OCI-LY1 (cell line): ENCODE measurements at regions not wholly inside any gene's neighbourhood (a gene's known extent, or its start where the extent isn't known, plus 50 kb on each side); places are given as distances from the start of the nearest gene placed in this dataset.
A peak's percentile ranks its signal among the peaks of the same experiment; 100 is the strongest.

Experiments
- H2AFZ ChIP-seq: fragments of 200-600 bp; sonication (generic), shearing (Covaris generic); 2 replicates; pipeline ENCODE4 v1.6.0; 2014; ENCODE audit warnings: antibody characterized with exemption, mild to moderate bottlenecking, low read length
- H3F3A ChIP-seq: fragments of 200-600 bp; sonication (generic), shearing (Covaris generic); 2 replicates; pipeline ENCODE4 v1.6.0; 2014; ENCODE audit warnings: mild to moderate bottlenecking, antibody characterized with exemption, low read length, moderate library complexity; ENCODE audit not compliant: insufficient read depth
- H3K27ac ChIP-seq: fragments of 200-600 bp; sonication (generic); 2 replicates; pipeline ENCODE4 v1.5.1; 2014; ENCODE audit warnings: low read length, mixed run types, mild to moderate bottlenecking, low read depth; ENCODE audit not compliant: poor library complexity, severe bottlenecking
- H3K27me3 ChIP-seq: fragments of 200-600 bp; sonication (generic); 2 replicates; pipeline ENCODE4 v1.6.0; 2014; ENCODE audit warnings: antibody characterized with exemption, mild to moderate bottlenecking, low read length, moderate library complexity; ENCODE audit not compliant: insufficient read depth
- H3K36me3 ChIP-seq: fragments of 200-600 bp; sonication (generic); 2 replicates; pipeline ENCODE4 v1.6.1; 2014; ENCODE audit warnings: mild to moderate bottlenecking, antibody characterized with exemption, low read length, moderate library complexity, mixed read lengths; ENCODE audit not compliant: insufficient read depth
- H3K4me1 ChIP-seq: fragments of 200-600 bp; sonication (generic); 2 replicates; pipeline ENCODE4 v1.5.1; 2014; ENCODE audit warnings: mild to moderate bottlenecking, low read length, moderate library complexity; ENCODE audit not compliant: insufficient read depth, severe bottlenecking
- H3K4me2 ChIP-seq: fragments of 200-600 bp; sonication (generic), shearing (Covaris generic); 2 replicates; pipeline ENCODE4 v1.6.1; 2014; ENCODE audit warnings: low read length
- H3K4me3 ChIP-seq: fragments of 200-600 bp; sonication (generic); 2 replicates; pipeline ENCODE4 v1.5.1; 2014; ENCODE audit warnings: low read length, low read depth, mild to moderate bottlenecking, mixed read lengths; ENCODE audit not compliant: poor library complexity, severe bottlenecking
- H3K79me2 ChIP-seq: fragments of 200-600 bp; shearing (Covaris generic); 2 replicates; pipeline ENCODE4 v1.6.1; 2016; ENCODE audit warnings: mixed run types, low read length, mixed read lengths; ENCODE audit not compliant: insufficient read depth
- H3K9ac ChIP-seq: fragments of 200-600 bp; sonication (generic), shearing (Covaris generic); 2 replicates; pipeline ENCODE4 v1.6.1; 2014; ENCODE audit warnings: mild to moderate bottlenecking, low read length, mixed read lengths
- H3K9me2 ChIP-seq: fragments of 200-600 bp; sonication (generic), shearing (Covaris generic); 2 replicates; pipeline ENCODE4 v1.6.1; 2014; ENCODE audit warnings: low read depth, mild to moderate bottlenecking, low read length, mixed read lengths
- H3K9me3 ChIP-seq: fragments of 200-600 bp; shearing (Covaris generic); 2 replicates; pipeline ENCODE4 v1.6.1; 2014; ENCODE audit warnings: low read length, mixed read lengths
- H4K20me1 ChIP-seq: fragments of 200-600 bp; sonication (generic), shearing (Covaris generic); 2 replicates; pipeline ENCODE4 v1.6.0; 2016; ENCODE audit warnings: mild to moderate bottlenecking, low read length; ENCODE audit not compliant: insufficient read depth
- EZH2 ChIP-seq: fragments of 200-600 bp; sonication (generic), shearing (Covaris generic); IDR thresholded peaks from 2 replicates; pipeline ENCODE4 v1.8.0; 2017; ENCODE audit warnings: borderline replicate concordance, mixed run types, mild to moderate bottlenecking, antibody characterized with exemption, low read length, moderate library complexity, mixed read lengths
- TF ChIP-seq, protein P1 (sequence below): fragments of 200-600 bp; sonication (generic), shearing (Covaris generic); IDR thresholded peaks from 2 replicates; pipeline ENCODE4 v1.5.1; 2017; ENCODE audit warnings: mild to moderate bottlenecking, antibody characterized with exemption, low read length, moderate library complexity, mixed read lengths

DNA sequence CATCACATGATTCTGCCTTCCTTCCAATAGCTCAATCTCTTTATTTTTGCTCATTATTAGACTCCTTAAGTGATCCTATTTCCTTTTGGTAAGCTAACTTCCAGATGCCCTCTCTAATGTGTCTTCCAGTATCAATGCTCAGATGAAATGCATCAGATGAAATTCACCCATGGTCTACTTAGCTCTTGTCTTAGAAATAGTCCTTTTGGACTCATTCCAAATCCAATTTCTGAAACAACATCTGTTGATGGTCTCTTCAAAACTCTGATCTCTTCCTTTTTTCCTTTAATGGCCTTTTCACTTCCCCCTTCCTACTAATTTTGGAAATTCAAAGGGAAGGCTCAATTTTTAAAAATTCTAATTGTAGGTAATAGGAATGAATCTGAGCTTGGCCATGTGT, 81.1 kb upstream of the GREM2 start:
- Histone ChIP-seq H3K9ac (no peak overlapping the region), H3K27ac (no peak overlapping the region), H3K4me1 (no peaks in the 10 kb centered on the region), H3K9me2 (no peaks in the 10 kb centered on the region), H3K79me2 (no peaks in the 10 kb centered on the region), H3K36me3 (no peaks in the 10 kb centered on the region), H2AFZ (no peak overlapping the region), H3K9me3 (no peaks in the 10 kb centered on the region), H3K4me3 (no peak overlapping the region), H3K27me3 (no peaks in the 10 kb centered on the region), H3F3A (no peaks in the 10 kb centered on the region), H3K4me2 (no peak overlapping the region), H4K20me1 (no peaks in the 10 kb centered on the region)
- TF ChIP-seq EZH2 = no peak
- TF ChIP-seq, protein P1, sequence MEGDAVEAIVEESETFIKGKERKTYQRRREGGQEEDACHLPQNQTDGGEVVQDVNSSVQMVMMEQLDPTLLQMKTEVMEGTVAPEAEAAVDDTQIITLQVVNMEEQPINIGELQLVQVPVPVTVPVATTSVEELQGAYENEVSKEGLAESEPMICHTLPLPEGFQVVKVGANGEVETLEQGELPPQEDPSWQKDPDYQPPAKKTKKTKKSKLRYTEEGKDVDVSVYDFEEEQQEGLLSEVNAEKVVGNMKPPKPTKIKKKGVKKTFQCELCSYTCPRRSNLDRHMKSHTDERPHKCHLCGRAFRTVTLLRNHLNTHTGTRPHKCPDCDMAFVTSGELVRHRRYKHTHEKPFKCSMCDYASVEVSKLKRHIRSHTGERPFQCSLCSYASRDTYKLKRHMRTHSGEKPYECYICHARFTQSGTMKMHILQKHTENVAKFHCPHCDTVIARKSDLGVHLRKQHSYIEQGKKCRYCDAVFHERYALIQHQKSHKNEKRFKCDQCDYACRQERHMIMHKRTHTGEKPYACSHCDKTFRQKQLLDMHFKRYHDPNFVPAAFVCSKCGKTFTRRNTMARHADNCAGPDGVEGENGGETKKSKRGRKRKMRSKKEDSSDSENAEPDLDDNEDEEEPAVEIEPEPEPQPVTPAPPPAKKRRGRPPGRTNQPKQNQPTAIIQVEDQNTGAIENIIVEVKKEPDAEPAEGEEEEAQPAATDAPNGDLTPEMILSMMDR = no peak

DNA sequence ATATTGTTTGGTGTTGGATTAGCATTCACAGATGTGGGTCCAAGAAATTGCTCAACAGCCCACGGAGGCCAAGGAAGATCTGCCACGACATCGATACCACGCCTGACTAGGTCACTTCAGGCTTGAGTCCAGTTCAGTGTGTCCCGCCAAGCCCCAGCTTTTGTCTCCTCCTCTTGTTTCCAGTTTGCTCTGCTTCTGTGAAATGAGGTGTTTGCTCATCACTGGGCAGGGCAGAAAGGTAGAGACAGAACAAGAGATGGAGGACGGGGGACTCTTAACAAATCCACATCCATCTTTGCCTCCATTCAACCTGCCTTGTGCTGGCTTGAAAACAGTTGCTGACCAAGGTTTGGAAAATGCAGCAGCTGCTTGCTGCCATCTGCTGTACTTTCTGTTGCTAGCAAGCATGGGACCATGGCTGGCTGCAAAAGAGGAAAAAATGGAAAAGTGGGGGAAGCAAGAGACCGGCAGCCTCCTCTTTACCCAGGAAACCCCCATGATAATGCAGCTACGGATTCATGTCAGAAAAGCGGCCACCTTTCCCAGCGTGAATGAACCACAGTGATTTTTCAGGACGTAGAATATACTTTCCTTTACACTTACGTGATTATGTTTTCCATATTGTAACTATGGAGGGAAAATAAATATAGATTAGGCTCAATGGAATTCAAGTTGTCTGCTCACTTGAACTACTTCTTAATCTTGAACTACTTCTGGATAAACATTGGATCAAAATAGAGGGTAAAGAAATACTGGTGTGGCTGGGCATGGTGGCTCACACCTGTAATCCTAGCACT, 80.2 kb upstream of the GREM2 start:
- no peaks in the 10 kb centered on the region for H3K27me3 ChIP-seq
- no peak overlapping the region for H3K9ac ChIP-seq
- no peak overlapping the region for H2AFZ ChIP-seq
- no peaks in the 10 kb centered on the region for H3K79me2 ChIP-seq
- no peak overlapping the region for H3K4me2 ChIP-seq
- H3K4me3 ChIP-seq = no peak overlapping the region
- no peaks in the 10 kb centered on the region for H3F3A ChIP-seq
- no peak for TF ChIP-seq EZH2
- TF ChIP-seq, protein P1 = peak; percentile 18; the same call in 1 of the 2 replicates
- H3K27ac ChIP-seq = no peak overlapping the region
- no peaks in the 10 kb centered on the region for H4K20me1 ChIP-seq
- no peaks in the 10 kb centered on the region for H3K4me1 ChIP-seq
- no peaks in the 10 kb centered on the region for H3K9me2 ChIP-seq
- H3K9me3 ChIP-seq = no peaks in the 10 kb centered on the region
- H3K36me3 ChIP-seq = no peaks in the 10 kb centered on the region

DNA sequence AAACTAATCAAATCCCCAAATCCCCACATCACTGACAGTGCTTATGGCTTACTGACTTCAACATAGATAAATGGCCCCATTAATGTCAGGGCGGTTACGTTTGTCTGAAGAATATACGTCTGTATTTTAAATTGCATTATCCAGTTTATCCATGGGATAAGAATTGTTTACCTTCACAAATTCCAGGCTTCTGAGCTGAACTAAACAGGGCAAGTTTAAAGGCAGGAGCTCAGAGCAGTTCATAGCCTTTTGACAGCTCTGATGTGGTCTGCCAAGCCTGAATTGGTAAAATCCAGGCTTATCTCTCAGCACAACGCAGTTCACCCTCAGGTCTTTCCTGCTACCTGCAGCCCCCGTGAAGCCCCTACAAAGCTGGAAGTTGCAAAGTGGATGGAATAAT, 79.5 kb upstream of the GREM2 start:
- Histone ChIP-seq H4K20me1 (no peaks in the 10 kb centered on the region), H3K9ac (no peak overlapping the region), H3K4me1 (no peaks in the 10 kb centered on the region), H3K9me2 (no peaks in the 10 kb centered on the region), H3K27me3 (no peaks in the 10 kb centered on the region), H2AFZ (no peak overlapping the region), H3K79me2 (no peaks in the 10 kb centered on the region), H3F3A (no peaks in the 10 kb centered on the region), H3K4me2 (no peak overlapping the region), H3K4me3 (no peak overlapping the region), H3K27ac (no peak overlapping the region), H3K9me3 (no peaks in the 10 kb centered on the region), H3K36me3 (no peaks in the 10 kb centered on the region)
- TF ChIP-seq, protein P1 = no peak
- TF ChIP-seq EZH2 = no peak
